ENCODE measurements at regions not wholly inside any gene's neighbourhood (a gene's known extent, or its start where the extent isn't known, plus 50 kb on each side); places are given as distances from the start of the nearest gene placed in this dataset.
"Not testable (repeated sequence)": the region's sequence is repeated elsewhere in the genome, so short reads cannot be mapped to it uniquely, and the experiment has no call there.

GRCh38 chr1:30084909-30085571, 638.3 kb downstream of the MATN1 start:
- H3K4me1 Mint-ChIP-seq (ENCODE audit: low read depth), result peaks cover 27% of the 10 kb centered on the region
- DNase-seq, result no peak
- no peak for TF ChIP-seq CTCF (IDR thresholded peaks at IDR 0.05)
- H3K27ac Mint-ChIP-seq, result peak overlapping the region; percentile 94
- H3K4me3 Mint-ChIP-seq, result no peak overlapping the region
- peaks cover 3% of the 10 kb centered on the region; the same call in 1 of the 2 replicates for H3K9me3 Mint-ChIP-seq
- no peaks in the 10 kb centered on the region for H3K36me3 Mint-ChIP-seq (ENCODE audit: low read depth)
- H3K27me3 Mint-ChIP-seq (ENCODE audit: insufficient read depth), result peaks cover 5% of the 10 kb centered on the region

- peak; percentile 63 for DNase-seq
- Mint-ChIP-seq H3K4me1 (ENCODE audit: low read depth) (peaks cover 27% of the 10 kb centered on the region), H3K4me3 (peak overlapping the region; percentile 69), H3K27me3 (ENCODE audit: insufficient read depth) (peaks cover 5% of the 10 kb centered on the region), H3K27ac (peak overlapping the region; percentile 94), H3K36me3 (ENCODE audit: low read depth) (no peaks in the 10 kb centered on the region), H3K9me3 (no peaks in the 10 kb centered on the region)
- TF ChIP-seq CTCF (IDR thresholded peaks at IDR 0.05), result no peak; the same call in 1 of the 2 replicates
Observed at GRCh38 chr1:30083800-30084464, 639.5 kb downstream of the MATN1 start.

GRCh38 chr1:30081379-30082102, 641.8 kb downstream of the MATN1 start:
- no peak for DNase-seq
- peaks cover 5% of the 10 kb centered on the region; the same call in 1 of the 2 replicates for H3K27me3 Mint-ChIP-seq (ENCODE audit: insufficient read depth)
- TF ChIP-seq CTCF (IDR thresholded peaks at IDR 0.05), result no peak
- H3K36me3 Mint-ChIP-seq (ENCODE audit: low read depth), result no peaks in the 10 kb centered on the region
- H3K4me1 Mint-ChIP-seq (ENCODE audit: low read depth), result peaks cover 27% of the 10 kb centered on the region
- no peak overlapping the region for H3K27ac Mint-ChIP-seq
- H3K4me3 Mint-ChIP-seq, result no peak overlapping the region
- no peaks in the 10 kb centered on the region for H3K9me3 Mint-ChIP-seq

- H3K9me3 Mint-ChIP-seq; DNase-seq; H3K27ac Mint-ChIP-seq; H3K4me3 Mint-ChIP-seq; H3K4me1 Mint-ChIP-seq (ENCODE audit: low read depth); H3K36me3 Mint-ChIP-seq (ENCODE audit: low read depth); H3K27me3 Mint-ChIP-seq (ENCODE audit: insufficient read depth): not testable (repeated sequence)
Observed at GRCh38 chr1:30075916-30076315, 647.5 kb downstream of the MATN1 start.

- Mint-ChIP-seq H3K27me3 (ENCODE audit: insufficient read depth) (peaks cover 5% of the 10 kb centered on the region), H3K27ac (no peak overlapping the region), H3K4me1 (ENCODE audit: low read depth) (no peaks in the 10 kb centered on the region), H3K36me3 (ENCODE audit: low read depth) (no peaks in the 10 kb centered on the region), H3K9me3 (no peaks in the 10 kb centered on the region; the same call in 1 of the 2 replicates), H3K4me3 (no peak overlapping the region)
- TF ChIP-seq CTCF (IDR thresholded peaks at IDR 0.05), result no peak
- no peak for DNase-seq
Observed at GRCh38 chr1:30068787-30069472, 654.5 kb downstream of the MATN1 start.

Measured in HFFc6 (cell line).